ENCODE measurements at regions not wholly inside any gene's neighbourhood (a gene's known extent, or its start where the extent isn't known, plus 50 kb on each side); places are given as distances from the start of the nearest gene placed in this dataset.

DNA sequence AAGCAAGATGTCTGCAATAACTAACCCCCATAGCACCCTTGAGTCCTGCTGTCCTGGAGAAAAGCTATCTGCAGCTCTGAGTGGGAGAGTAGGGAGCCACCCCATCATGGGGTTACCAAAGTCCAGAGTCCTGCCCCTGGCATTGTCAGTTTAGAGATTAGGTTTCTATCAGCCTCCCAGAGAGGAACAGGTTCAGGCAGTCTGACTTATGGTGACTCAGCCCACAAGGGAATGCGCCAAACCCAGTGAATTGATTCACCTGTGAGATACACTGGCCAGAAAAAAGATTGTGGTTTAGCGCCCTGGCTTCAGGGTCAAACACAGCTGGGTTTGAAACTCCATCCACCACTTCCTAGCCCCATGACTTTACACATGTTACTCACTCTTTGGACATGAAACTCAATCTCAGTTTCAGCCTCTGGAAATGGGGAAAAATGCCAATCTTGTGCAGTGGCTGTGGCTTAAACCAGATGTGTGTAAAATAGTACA, 263.6 kb upstream of the HES1 start:
- no peak for DNase-seq
- Histone ChIP-seq H2BK5ac (ENCODE audit: insufficient read length, low read length) (no peak overlapping the region), H3K79me2 (ENCODE audit: insufficient read depth, low read length) (no peaks in the 10 kb centered on the region), H3K27me3 (ENCODE audit: insufficient read depth, low read length) (no peaks in the 10 kb centered on the region; the same call in 1 of the 2 replicates), H2BK12ac (ENCODE audit: insufficient read length, low read depth, low read length) (no peak overlapping the region), H2BK120ac (ENCODE audit: low read depth, low read length, poor library complexity, severe bottlenecking) (no peak overlapping the region), H3K9me3 (ENCODE audit: control insufficient read depth, low read depth, low read length) (no peaks in the 10 kb centered on the region), H3K23ac (ENCODE audit: insufficient read length, low read depth, low read length) (no peak overlapping the region), H3K18ac (ENCODE audit: insufficient read length, low read depth, low read length) (no peak overlapping the region), H3K23me2 (ENCODE audit: insufficient read length, low read depth, low read length, poor library complexity, severe bottlenecking) (no peaks in the 10 kb centered on the region), H4K8ac (replicated peaks; ENCODE audit: insufficient read length, low read depth, low read length) (no peak overlapping the region), H4K5ac (ENCODE audit: insufficient read length, low read depth, low read length) (no peak overlapping the region), H3K27ac (ENCODE audit: insufficient read length, low read depth, low read length) (no peak overlapping the region), H4K91ac (ENCODE audit: insufficient read length, low read depth, low read length) (no peak overlapping the region), H3K56ac (ENCODE audit: insufficient read length, low read depth, low read length) (no peak overlapping the region), H2BK15ac (ENCODE audit: low read depth, low read length) (no peak overlapping the region), H2AFZ (ENCODE audit: low read length) (no peak overlapping the region), H3T11ph (ENCODE audit: low read length) (no peak overlapping the region), H3K9ac (ENCODE audit: extremely low read depth, insufficient read length, low read length) (no peak overlapping the region), H3K4me1 (ENCODE audit: insufficient read depth, low read length) (no peaks in the 10 kb centered on the region; the same call in 1 of the 2 replicates), H3K79me1 (ENCODE audit: insufficient read depth, low read depth, low read length, poor library complexity, severe bottlenecking) (no peaks in the 10 kb centered on the region), H3K4ac (ENCODE audit: low read depth, low read length) (no peak overlapping the region), H3K14ac (ENCODE audit: insufficient read depth, low read length) (no peak overlapping the region), H4K20me1 (ENCODE audit: control insufficient read depth, insufficient read depth, insufficient read length) (no peaks in the 10 kb centered on the region), H2BK20ac (ENCODE audit: low read depth, low read length, poor library complexity, severe bottlenecking) (no peak overlapping the region), H3K4me2 (ENCODE audit: insufficient read depth, insufficient read length, low read length) (no peak overlapping the region), H2AK5ac (ENCODE audit: insufficient read length, low read length) (no peak overlapping the region)
- H3K27me3 Mint-ChIP-seq (ENCODE audit: low read depth), result peaks cover 58% of the 10 kb centered on the region
- TF ChIP-seq, protein P1, sequence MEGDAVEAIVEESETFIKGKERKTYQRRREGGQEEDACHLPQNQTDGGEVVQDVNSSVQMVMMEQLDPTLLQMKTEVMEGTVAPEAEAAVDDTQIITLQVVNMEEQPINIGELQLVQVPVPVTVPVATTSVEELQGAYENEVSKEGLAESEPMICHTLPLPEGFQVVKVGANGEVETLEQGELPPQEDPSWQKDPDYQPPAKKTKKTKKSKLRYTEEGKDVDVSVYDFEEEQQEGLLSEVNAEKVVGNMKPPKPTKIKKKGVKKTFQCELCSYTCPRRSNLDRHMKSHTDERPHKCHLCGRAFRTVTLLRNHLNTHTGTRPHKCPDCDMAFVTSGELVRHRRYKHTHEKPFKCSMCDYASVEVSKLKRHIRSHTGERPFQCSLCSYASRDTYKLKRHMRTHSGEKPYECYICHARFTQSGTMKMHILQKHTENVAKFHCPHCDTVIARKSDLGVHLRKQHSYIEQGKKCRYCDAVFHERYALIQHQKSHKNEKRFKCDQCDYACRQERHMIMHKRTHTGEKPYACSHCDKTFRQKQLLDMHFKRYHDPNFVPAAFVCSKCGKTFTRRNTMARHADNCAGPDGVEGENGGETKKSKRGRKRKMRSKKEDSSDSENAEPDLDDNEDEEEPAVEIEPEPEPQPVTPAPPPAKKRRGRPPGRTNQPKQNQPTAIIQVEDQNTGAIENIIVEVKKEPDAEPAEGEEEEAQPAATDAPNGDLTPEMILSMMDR (conservative IDR thresholded peaks at IDR 0.05), result no peak
- WGBS (ENCODE audit: extremely low coverage, insufficient read length, low lambda C conversion rate), result no CpG with 5 or more reads among the region's 2 CpGs
- H3K27ac Mint-ChIP-seq, result no peak overlapping the region
- peaks cover 0 to 4% (median 0%) of the 10 kb centered on the region in 3 experiments; a peak in 1 of 7 replicates for H3K36me3 Mint-ChIP-seq (ENCODE audit: insufficient read depth in 1 of 3, low read depth in 3 of 3)
- H3K9me3 Mint-ChIP-seq, result no peaks in the 10 kb centered on the region; a peak in 1 of 5 replicates
- no peak overlapping the region for H3K4me3 Mint-ChIP-seq
- H3K4me1 Mint-ChIP-seq, result peaks cover 43 to 70% of the 10 kb centered on the region in 2 experiments

Data from H9 (cell line).